GM12878 (cell line): ENCODE measurements at regions not wholly inside any gene's neighbourhood (a gene's known extent, or its start where the extent isn't known, plus 50 kb on each side); places are given as distances from the start of the nearest gene placed in this dataset.

ENCODE experiments used
- ATF2 ChIP-seq: IDR thresholded peaks from 2 replicates; pipeline ENCODE4 v1.6.1; 2012; ENCODE audit warnings: low read length, inconsistent platforms
- BACH1 ChIP-seq: fragments of 450-650 bp; IDR thresholded peaks from 2 replicates; pipeline ENCODE4 v1.6.1; 2017; ENCODE audit warnings: mild to moderate bottlenecking, borderline replicate concordance
- CHD2 ChIP-seq: IDR thresholded peaks from 2 replicates; pipeline ENCODE4 v1.6.1; 2011; ENCODE audit warnings: low read depth, low read length, improper control_type of control experiment, borderline replicate concordance
- CREB1 ChIP-seq: IDR thresholded peaks from 2 replicates; pipeline ENCODE4 v1.6.1; 2012; ENCODE audit warnings: low read depth, mild to moderate bottlenecking, inconsistent platforms
- CTCF ChIP-seq, 3 experiments: IDR thresholded peaks in 2 of 3; conservative IDR thresholded peaks in 1 of 3; 2 replicates each; pipeline ENCODE4 v1.5.1; 2011; ENCODE audit warnings: low read depth in 3 of 3, low read length in 3 of 3, mild to moderate bottlenecking in 3 of 3, control low read depth in 2 of 3, moderate library complexity in 2 of 3, inconsistent platforms in 1 of 3, mixed read lengths in 1 of 3; ENCODE audit not compliant: control insufficient read depth in 2 of 3, insufficient read depth in 1 of 3; ENCODE audit errors: extremely low read depth in 1 of 3
- E2F4 ChIP-seq: IDR thresholded peaks from 2 replicates; pipeline ENCODE4 v1.6.1; 2012; ENCODE audit warnings: low read depth, low read length, improper control_type of control experiment
- EZH2 ChIP-seq: IDR thresholded peaks from 2 replicates; pipeline ENCODE4 v1.6.1; 2012; ENCODE audit warnings: low read depth, mild to moderate bottlenecking, control low read depth, inconsistent platforms, low read length, borderline replicate concordance; ENCODE audit not compliant: control insufficient read depth
- FOS ChIP-seq: IDR thresholded peaks from 3 replicates; pipeline ENCODE4 v1.6.1; 2011; ENCODE audit warnings: borderline replicate concordance; ENCODE audit not compliant: insufficient read length; ENCODE audit errors: extremely low read depth
- JUND ChIP-seq: IDR thresholded peaks from 2 replicates; pipeline ENCODE4 v1.6.1; 2012; ENCODE audit warnings: low read depth, mild to moderate bottlenecking, low read length, improper control_type of control experiment, moderate library complexity
- NFIC ChIP-seq: IDR thresholded peaks from 2 replicates; pipeline ENCODE4 v1.6.1; 2012; ENCODE audit warnings: low read depth, mild to moderate bottlenecking, inconsistent platforms, low read length, moderate library complexity
- POLR2A ChIP-seq: IDR thresholded peaks from 2 replicates; pipeline ENCODE4 v1.6.1; 2011; ENCODE audit warnings: low read depth, mild to moderate bottlenecking, low read length
- TBL1XR1 ChIP-seq: IDR thresholded peaks from 2 replicates; pipeline ENCODE4 v1.6.1; 2012; ENCODE audit warnings: low read depth, low read length, improper control_type of control experiment
- ZNF207 ChIP-seq: fragments of 450-650 bp; IDR thresholded peaks from 2 replicates; pipeline ENCODE4 v1.6.1; 2014; ENCODE audit warnings: antibody characterized with exemption, mild to moderate bottlenecking, borderline replicate concordance

- TF ChIP-seq JUND = no peak
- TF ChIP-seq CREB1 = no peak
- no peak for TF ChIP-seq ZNF207
- TF ChIP-seq CTCF (IDR thresholded peaks at IDR 0.05 in 2 of 3, conservative IDR thresholded peaks at IDR 0.05 in 1 of 3; ENCODE audit: control insufficient read depth in 2 of 3, extremely low read depth in 1 of 3, insufficient read depth in 1 of 3, low read depth in 3 of 3, low read length in 3 of 3) = no peak
- TF ChIP-seq POLR2A = no peak
- no peak for TF ChIP-seq ATF2
- no peak for TF ChIP-seq CHD2
- TF ChIP-seq FOS = no peak
- no peak for TF ChIP-seq EZH2
- no peak for TF ChIP-seq NFIC
- no peak for TF ChIP-seq E2F4
- no peak for TF ChIP-seq BACH1
- TF ChIP-seq TBL1XR1 = no peak
Measured at GRCh38 chr2:16219292-16219975, 279.1 kb downstream of the MYCN start.
